ENCODE measurements at regions not wholly inside any gene's neighbourhood (a gene's known extent, or its start where the extent isn't known, plus 50 kb on each side); places are given as distances from the start of the nearest gene placed in this dataset.
"Not testable (repeated sequence)": the region's sequence is repeated elsewhere in the genome, so short reads cannot be mapped to it uniquely, and the experiment has no call there.

- DNase-seq = no peak
These were observed 1043.8 kb downstream of the BRD1 start for GRCh38 chr22:48783821-48784266.

GRCh38 chr22:48782811-48783511 lies 1044.7 kb downstream of the BRD1 start:
- DNase-seq = no peak

GRCh38 chr22:48782326-48782725 lies 1045.3 kb downstream of the BRD1 start:
- no peak for DNase-seq

GRCh38 chr22:48781868-48782267 lies 1045.8 kb downstream of the BRD1 start:
- no peak for DNase-seq

- no peak for DNase-seq
These were observed 1046.3 kb downstream of the BRD1 start for GRCh38 chr22:48781391-48781790.

- DNase-seq = no peak
These were observed 1046.9 kb downstream of the BRD1 start for GRCh38 chr22:48780597-48781277.

GRCh38 chr22:48779661-48780596 lies 1047.7 kb downstream of the BRD1 start:
- no peak for DNase-seq

- no peak for DNase-seq
These were observed 1048.4 kb downstream of the BRD1 start for GRCh38 chr22:48779211-48779643.

- no peak for DNase-seq
These were observed 1049.1 kb downstream of the BRD1 start for GRCh38 chr22:48778308-48779195.

- DNase-seq = no peak
These were observed 1055.3 kb downstream of the BRD1 start for GRCh38 chr22:48772286-48772907.

- DNase-seq = no peak
These were observed 1062.1 kb downstream of the BRD1 start for GRCh38 chr22:48765595-48765994.

GRCh38 chr22:48761546-48761945 lies 1066.1 kb downstream of the BRD1 start:
- no peak for DNase-seq

GRCh38 chr22:48760481-48761390 lies 1066.9 kb downstream of the BRD1 start:
- no peak for DNase-seq

- DNase-seq = no peak
These were observed 1068.5 kb downstream of the BRD1 start for GRCh38 chr22:48758881-48759875.

- no peak for DNase-seq
These were observed 1069.6 kb downstream of the BRD1 start for GRCh38 chr22:48757985-48758561.

GRCh38 chr22:48757581-48757980 lies 1070.1 kb downstream of the BRD1 start:
- DNase-seq = no peak

- not testable (repeated sequence) for DNase-seq
These were observed 1070.5 kb downstream of the BRD1 start for GRCh38 chr22:48757135-48757534.

- DNase-seq = no peak
These were observed 1071.2 kb downstream of the BRD1 start for GRCh38 chr22:48756146-48757111.
